DMS53 treated with DMSO at 0.1 percent for 48 hours (cell line): ENCODE measurements at regions not wholly inside any gene's neighbourhood (a gene's known extent, or its start where the extent isn't known, plus 50 kb on each side); places are given as distances from the start of the nearest gene placed in this dataset.
"Not testable (repeated sequence)": the region's sequence is repeated elsewhere in the genome, so short reads cannot be mapped to it uniquely, and the experiment has no call there.

Source experiments
- DNase-seq: peaks from one replicate; lab custom pipeline; 2025; ENCODE audit not compliant: unreplicated experiment; lab: John Stamatoyannopoulos, UW

GRCh38 chr7:9671979-9672917 is 1238.8 kb downstream of the NXPH1 start:
- no peak for DNase-seq

- DNase-seq = no peak
Measured at GRCh38 chr7:9680713-9681112, 1247.3 kb downstream of the NXPH1 start.

- DNase-seq = no peak
Measured at GRCh38 chr7:9681284-9681683, 1247.9 kb downstream of the NXPH1 start.

DNA sequence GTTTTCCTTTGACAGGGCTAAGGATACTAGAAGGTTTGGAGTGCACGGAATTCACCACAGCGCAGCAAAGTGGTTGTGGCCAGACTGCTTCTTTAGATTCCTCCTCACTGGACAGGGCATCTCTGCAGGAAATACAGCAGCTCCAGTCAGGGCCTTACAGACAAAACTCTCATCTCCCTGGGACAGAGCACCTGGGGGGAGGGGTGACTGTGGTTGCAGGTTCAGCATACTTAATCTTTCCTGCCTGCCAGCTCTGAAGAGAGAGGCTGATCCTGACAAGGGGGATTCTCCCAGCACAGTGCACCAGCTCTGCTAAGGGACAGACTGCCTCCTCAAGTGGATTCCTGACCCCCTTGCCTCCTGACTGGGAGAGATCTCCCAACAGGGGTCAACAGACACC is 1257.9 kb downstream of the NXPH1 start:
- DNase-seq = no peak

GRCh38 chr7:9698375-9698774 is 1265.0 kb downstream of the NXPH1 start:
- no peak for DNase-seq

- no peak for DNase-seq
Measured at GRCh38 chr7:9709216-9709615, 1264.5 kb upstream of the PHF14 start.

DNA sequence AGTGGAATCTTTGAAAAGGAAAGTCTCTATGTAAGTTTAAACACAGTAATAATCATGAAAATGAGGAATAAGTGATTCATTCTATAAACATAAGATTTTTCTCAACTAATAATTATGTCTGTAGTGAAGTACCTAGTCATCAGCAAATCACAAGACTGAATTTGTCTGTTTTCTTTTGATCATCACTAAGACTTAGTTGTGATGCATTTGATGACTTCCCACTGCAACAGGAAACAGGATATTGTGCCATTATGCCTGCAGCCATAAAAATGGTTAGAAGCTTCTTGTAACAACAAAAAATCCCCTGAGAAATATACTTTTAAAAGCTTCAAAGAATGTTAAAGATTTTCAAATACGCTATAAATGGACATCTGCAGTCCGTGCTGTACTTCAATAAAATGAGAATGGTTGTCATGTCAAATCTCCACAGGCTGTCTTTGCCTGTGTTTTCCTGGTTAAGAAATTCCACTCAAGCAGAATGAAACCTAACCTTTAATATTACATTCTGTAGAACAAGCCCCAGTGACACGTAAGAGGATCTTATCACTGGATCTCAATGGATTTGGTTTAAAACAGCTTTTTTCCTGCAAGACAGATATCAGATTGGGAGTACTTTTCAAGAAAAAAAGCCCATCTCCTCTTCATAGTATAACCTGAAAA is 1262.3 kb upstream of the PHF14 start:
- DNase-seq = no peak

DNA sequence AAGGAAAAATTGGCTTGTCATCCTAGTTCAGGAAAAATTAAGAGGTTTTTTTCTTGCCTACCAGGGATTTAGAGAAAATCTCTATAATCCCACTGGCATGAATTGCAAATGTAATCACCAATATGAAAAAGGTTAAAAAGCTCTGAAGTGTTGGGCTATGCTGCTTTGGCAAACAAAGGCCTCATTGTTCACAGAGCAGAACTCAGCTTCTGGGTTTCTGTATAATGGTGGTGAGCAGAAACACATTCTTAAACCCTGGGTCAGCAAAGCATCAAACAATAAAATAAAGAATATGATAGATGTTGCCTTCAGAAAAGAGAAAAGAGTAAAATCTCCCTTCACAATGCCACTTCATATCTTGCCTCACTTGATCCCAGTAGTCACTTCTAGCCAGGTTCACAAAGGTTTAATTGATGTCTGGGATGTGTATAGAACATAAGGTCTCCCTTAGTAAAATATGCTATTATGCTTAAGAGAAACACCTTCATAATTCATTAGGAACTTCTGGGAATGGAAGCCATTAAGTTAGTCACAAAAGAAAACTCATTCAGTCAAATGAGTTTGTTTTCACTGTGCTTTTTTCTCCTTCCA is 1255.5 kb upstream of the PHF14 start:
- DNase-seq = no peak

DNA sequence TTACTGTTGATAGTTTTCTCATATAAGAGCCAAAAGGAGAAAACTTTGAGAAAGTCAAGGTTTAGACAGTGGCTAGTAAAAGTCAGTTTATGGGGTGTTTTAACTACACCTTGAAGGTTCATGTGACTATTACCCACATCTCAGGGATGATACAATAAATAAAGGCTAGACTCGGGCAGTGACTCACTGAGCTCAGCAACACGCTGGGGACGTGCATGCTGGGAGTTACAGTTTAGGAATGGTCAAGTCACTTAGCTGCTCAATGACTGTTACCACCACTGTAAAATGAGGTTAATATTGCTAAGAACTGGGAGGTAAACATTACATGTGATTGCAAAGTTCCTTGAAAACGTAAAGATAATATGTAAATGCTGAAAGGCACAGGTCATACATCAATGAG is 1254.4 kb upstream of the PHF14 start:
- DNase-seq = no peak

GRCh38 chr7:9719721-9720120 is 1254.0 kb upstream of the PHF14 start:
- no peak for DNase-seq

DNA sequence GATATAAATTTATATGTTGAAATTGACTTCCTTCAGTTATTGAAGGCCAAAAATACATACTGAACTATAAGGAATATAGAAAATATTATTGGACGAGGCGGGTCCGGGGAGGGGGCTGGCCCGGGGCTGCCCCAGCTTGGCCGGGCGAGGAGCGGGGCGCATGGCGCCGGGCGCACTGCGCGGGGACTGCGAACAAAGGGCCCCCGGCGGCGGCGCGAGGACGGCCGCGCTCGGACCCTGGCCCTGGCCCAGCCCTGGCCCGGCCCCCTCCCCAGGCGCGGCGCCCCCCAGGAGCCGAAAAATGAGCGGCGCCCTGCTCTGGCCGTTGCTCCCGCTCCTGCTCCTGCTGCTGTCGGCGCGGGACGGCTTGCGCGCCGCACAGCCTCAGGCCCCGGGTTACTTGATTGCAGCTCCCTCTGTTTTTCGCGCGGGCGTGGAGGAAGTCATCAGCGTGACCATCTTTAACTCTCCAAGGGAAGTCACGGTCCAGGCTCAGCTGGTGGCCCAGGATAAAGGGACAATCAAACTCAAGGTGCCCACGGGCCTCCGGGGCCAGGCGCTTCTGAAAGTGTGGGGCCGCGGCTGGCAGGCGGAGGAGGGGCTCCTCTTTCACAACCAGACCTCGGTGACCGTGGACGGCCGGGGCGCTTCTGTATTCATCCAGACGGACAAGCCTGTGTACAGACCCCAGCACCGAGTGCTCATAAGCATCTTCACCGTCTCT is 1247.6 kb upstream of the PHF14 start:
- not testable (repeated sequence) for DNase-seq

GRCh38 chr7:9726811-9727210 is 1246.9 kb upstream of the PHF14 start:
- DNase-seq = not testable (repeated sequence)

DNA sequence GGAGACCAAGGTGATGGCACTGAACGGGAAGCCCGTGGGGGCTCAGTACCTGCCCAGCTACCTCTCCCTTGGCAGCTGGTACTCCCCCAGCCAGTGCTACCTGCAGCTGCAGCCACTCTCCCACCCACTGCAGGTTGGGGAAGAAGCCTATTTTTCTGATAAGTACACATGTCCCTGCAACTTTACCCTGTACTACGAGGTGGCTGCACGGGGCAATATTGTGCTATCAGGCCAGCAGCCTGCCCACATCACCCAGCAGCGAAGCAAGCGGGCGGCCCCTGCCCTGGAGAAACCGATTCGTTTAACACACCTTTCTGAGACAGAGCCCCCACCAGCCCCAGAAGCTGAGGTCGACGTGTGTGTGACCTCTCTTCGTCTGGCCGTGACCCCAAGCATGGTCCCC is 1246.2 kb upstream of the PHF14 start:
- not testable (repeated sequence) for DNase-seq

GRCh38 chr7:9728014-9728657 is 1245.5 kb upstream of the PHF14 start:
- not testable (repeated sequence) for DNase-seq

DNA sequence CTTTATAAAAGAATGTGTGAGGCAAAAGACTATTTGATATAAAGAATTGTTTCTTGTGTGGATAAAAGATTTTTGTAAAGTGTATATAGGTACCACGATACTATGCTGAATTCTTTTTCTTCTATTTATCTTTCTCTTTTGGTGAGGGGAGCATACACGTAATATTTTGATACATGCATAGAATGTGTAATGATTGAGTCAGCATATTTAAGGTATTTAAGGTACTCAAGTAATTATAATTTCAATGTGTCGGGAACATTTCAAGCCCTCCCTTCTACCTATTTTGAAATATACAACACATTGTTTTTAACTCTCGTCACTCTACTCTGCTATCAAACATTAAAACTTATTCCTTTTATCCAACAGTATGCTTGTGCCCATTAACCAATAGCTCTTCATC is 1221.6 kb upstream of the PHF14 start:
- no peak for DNase-seq

- no peak for DNase-seq
Measured at GRCh38 chr7:9761224-9761623, 1212.4 kb upstream of the PHF14 start.

- DNase-seq = no peak
Measured at GRCh38 chr7:9776900-9777299, 1196.8 kb upstream of the PHF14 start.

DNA sequence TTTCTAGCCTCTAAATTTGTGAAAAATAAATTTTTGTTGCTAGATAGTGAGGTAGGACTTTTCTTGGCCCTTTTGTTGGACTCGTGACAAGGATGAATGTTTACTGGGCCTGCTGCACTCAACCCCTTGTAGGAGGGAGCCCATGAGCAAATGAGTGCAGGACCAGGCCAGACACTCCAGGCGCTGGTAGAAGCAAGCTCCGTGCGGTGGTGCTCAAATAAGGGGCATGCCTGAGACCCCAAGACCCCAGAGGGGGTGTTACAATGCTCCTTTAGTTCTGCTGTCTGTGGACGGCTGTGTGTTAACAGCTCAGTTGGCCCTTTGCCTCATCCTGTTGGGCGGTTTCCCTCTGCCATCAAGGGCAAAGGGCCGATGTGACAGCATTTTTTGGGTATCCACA is 1195.3 kb upstream of the PHF14 start:
- no peak for DNase-seq

DNA sequence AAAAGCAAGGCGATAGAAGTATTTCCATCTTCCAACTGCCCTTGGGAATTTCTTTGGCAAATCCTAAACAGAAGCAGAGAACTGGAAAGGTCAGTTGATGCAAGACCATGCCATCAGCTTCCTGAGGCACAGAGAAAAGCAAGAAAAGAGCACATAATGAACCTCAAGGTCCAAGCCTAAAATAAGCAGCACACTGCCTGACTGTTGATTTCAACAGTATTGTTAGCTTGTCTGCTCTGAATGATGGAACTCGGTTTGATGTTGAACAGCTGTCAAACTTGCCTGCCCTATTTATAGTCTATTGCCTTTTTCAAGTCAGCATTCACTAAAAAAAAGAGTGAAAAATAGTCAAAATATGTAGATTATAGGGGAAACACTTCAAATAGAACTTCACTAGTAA is 1192.0 kb upstream of the PHF14 start:
- no peak for DNase-seq

- no peak for DNase-seq
Measured at GRCh38 chr7:9782275-9782674, 1191.4 kb upstream of the PHF14 start.

DNA sequence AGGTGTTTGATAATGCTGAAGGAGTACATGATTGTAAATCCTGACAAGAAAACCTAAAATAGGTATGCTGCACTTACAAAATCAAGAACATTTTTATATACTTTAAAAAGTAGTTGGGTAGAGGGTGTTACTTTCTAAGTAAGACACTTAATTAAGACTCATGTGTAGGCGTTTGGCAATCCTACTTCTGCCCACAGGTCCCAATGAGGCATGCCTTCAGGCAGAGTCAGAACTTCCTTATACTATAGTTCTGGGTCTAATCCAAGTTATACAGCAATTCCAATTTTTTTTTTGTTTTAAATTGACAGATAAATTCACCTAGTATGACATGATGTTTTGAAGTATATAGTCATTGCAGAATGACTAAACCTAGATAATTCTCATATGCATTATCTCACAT is 1188.5 kb upstream of the PHF14 start:
- DNase-seq = no peak
